Liver (tissue), 8 donors: ENCODE measurements at regions not wholly inside any gene's neighbourhood (a gene's known extent, or its start where the extent isn't known, plus 50 kb on each side); places are given as distances from the start of the nearest gene placed in this dataset.

ENCODE experiments used
- DNase-seq: peaks from one replicate; pipeline ENCODE4 v3.0.0-alpha.2; 2017; ENCODE audit warnings: low spot score
- H3K27ac ChIP-seq, 2 donors: one replicate each; pipeline ENCODE4 v1.7.0; 2013; ENCODE audit warnings: inconsistent platforms in 2 of 2, low read length in 2 of 2, control low read depth in 1 of 2, low read depth in 1 of 2, mild to moderate bottlenecking in 1 of 2
- H3K27me3 ChIP-seq, 4 donors: one replicate each; pipeline versions ENCODE4 v1.6.1 to v1.7.0; 2013; ENCODE audit warnings: low read length in 3 of 4, inconsistent platforms in 1 of 4, mild to moderate bottlenecking in 1 of 4, moderate library complexity in 1 of 4; ENCODE audit not compliant: control insufficient read depth in 4 of 4, insufficient read depth in 4 of 4
- H3K36me3 ChIP-seq, 4 donors: one replicate each; pipeline versions ENCODE4 v1.6.1 to v1.7.0; 2013; ENCODE audit warnings: low read length in 3 of 4, mild to moderate bottlenecking in 3 of 4, low read depth in 1 of 4, moderate library complexity in 1 of 4; ENCODE audit not compliant: control insufficient read depth in 4 of 4, insufficient read depth in 3 of 4
- H3K4me1 ChIP-seq, 4 donors: one replicate each; pipeline versions ENCODE4 v1.6.1 to v1.7.0; 2013; ENCODE audit warnings: low read length in 3 of 4, mild to moderate bottlenecking in 3 of 4, moderate library complexity in 1 of 4; ENCODE audit not compliant: control insufficient read depth in 4 of 4, insufficient read depth in 4 of 4
- H3K4me3 ChIP-seq, 3 donors: one replicate each; pipeline versions ENCODE4 v1.6.1 to v1.7.0; 2013; ENCODE audit warnings: low read length in 3 of 3, control low read depth in 1 of 3, low read depth in 1 of 3, mild to moderate bottlenecking in 1 of 3
- H3K9ac ChIP-seq, 2 donors: one replicate each; pipeline ENCODE4 v1.7.0; 2013; ENCODE audit warnings: low read length in 2 of 2, mild to moderate bottlenecking in 2 of 2, moderate library complexity in 2 of 2, control low read depth in 1 of 2, low read depth in 1 of 2
- H3K9me3 ChIP-seq, 4 donors: one replicate each; pipeline versions ENCODE4 v1.6.1 to v1.7.0; 2013; ENCODE audit warnings: low read length in 3 of 4; ENCODE audit not compliant: control insufficient read depth in 4 of 4
- EGR1 ChIP-seq, 2 donors: IDR thresholded peaks; 2 replicates each; pipeline ENCODE4 v1.6.1; 2016 to 2018; ENCODE audit warnings: antibody characterized with exemption in 2 of 2, low read depth in 2 of 2
- FOXA1 ChIP-seq: IDR thresholded peaks from 2 replicates; pipeline ENCODE4 v1.6.1; 2016; ENCODE audit warnings: antibody characterized with exemption
- FOXA2 ChIP-seq: IDR thresholded peaks from 2 replicates; pipeline ENCODE4 v1.6.1; 2016; ENCODE audit warnings: antibody characterized with exemption
- GABPA ChIP-seq, 2 donors: IDR thresholded peaks in 1 of 2; conservative IDR thresholded peaks in 1 of 2; 2 replicates each; pipeline ENCODE4 v1.6.1; 2016; ENCODE audit warnings: antibody characterized with exemption in 2 of 2, mild to moderate bottlenecking in 1 of 2, moderate library complexity in 1 of 2
- HNF4A ChIP-seq, 2 donors: conservative IDR thresholded peaks; 2 replicates each; pipeline ENCODE4 v1.6.1; 2016; ENCODE audit warnings: antibody characterized with exemption in 2 of 2, mild to moderate bottlenecking in 2 of 2
- HNF4G ChIP-seq: IDR thresholded peaks from 2 replicates; pipeline ENCODE4 v1.6.1; 2016; ENCODE audit warnings: antibody characterized with exemption
- JUND ChIP-seq, 2 donors: IDR thresholded peaks; 2 replicates each; pipeline ENCODE4 v1.6.1; 2016; ENCODE audit warnings: antibody characterized with exemption in 2 of 2
- NR2F2 ChIP-seq: IDR thresholded peaks from 2 replicates; pipeline ENCODE4 v1.6.1; 2016; ENCODE audit warnings: antibody characterized with exemption
- RAD21 ChIP-seq, 2 donors: IDR thresholded peaks; 2 replicates each; pipeline ENCODE4 v1.6.1; 2016; ENCODE audit warnings: antibody characterized with exemption in 2 of 2, mild to moderate bottlenecking in 2 of 2
- RXRA ChIP-seq, 2 donors: IDR thresholded peaks; 2 replicates each; pipeline ENCODE4 v1.6.1; 2017 to 2018; ENCODE audit warnings: antibody characterized with exemption in 2 of 2, mild to moderate bottlenecking in 1 of 2
- SP1 ChIP-seq: IDR thresholded peaks from 2 replicates; pipeline ENCODE4 v1.6.1; 2018; ENCODE audit warnings: antibody characterized with exemption, mild to moderate bottlenecking
- TAF1 ChIP-seq: conservative IDR thresholded peaks from 2 replicates; pipeline ENCODE4 v1.6.1; 2016; ENCODE audit warnings: antibody characterized with exemption, mild to moderate bottlenecking
- YY1 ChIP-seq: IDR thresholded peaks from 2 replicates; pipeline ENCODE4 v1.6.1; 2016; ENCODE audit warnings: antibody characterized with exemption, mild to moderate bottlenecking
- WGBS: extraction: QIAGEN DNeasy Blood & Tissue Kit; methylation state at CpG from one replicate; pipeline ENCODE4 v1.1.7; 2013; 5-methylcytosine and 5-hydroxymethylcytosine counted together
- TF ChIP-seq, protein P1 (sequence below): IDR thresholded peaks from 2 replicates; pipeline ENCODE4 v1.6.1; 2016; ENCODE audit warnings: antibody characterized with exemption, mild to moderate bottlenecking
- TF ChIP-seq, protein P2 (sequence below): fragments of 150-350 bp; IDR thresholded peaks from 2 replicates; pipeline ENCODE4 v1.5.1; 2017; ENCODE audit warnings: improper control_type of control experiment, low read depth, low read length; ENCODE audit not compliant: missing input control
- TF ChIP-seq, protein P3 (sequence below): IDR thresholded peaks from 2 replicates; pipeline ENCODE4 v1.6.1; 2016; ENCODE audit warnings: antibody characterized with exemption
- TF ChIP-seq, protein P4 (sequence below): IDR thresholded peaks from 2 replicates; pipeline ENCODE4 v1.6.1; 2016; ENCODE audit warnings: antibody characterized with exemption
- donor health status: healthy.
- donor health status: healthy.
- donor health status: healthy.
- donor health status: healthy.
- donor health status: healthy.

DNA sequence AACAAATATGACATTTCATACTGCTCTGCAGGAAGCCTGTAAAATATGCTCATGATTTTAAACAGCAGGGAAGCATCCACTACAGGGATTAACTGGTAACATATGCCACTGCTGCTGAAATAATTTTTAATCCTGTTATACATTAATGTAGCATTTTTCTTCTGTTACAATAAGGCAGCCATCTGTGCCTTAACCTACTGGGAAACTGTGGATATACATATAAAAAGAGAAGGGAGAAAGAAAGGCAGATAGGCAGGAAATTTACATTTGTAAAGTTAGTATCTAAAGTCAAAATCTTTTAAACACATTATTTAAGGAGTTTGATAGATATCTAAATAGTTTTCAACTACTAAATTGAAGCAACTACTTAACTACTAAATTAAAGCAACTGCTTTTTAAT is 514.6 kb upstream of the KLHL4 start:
- no peak for DNase-seq
- Histone ChIP-seq H3K9me3 (no peaks in the 10 kb centered on the region), H3K27me3 (no peaks in the 10 kb centered on the region), H3K4me1 (peaks cover 2 to 13% (median 10%) of the 10 kb centered on the region in 4 donors), H3K27ac (no peak overlapping the region), H3K9ac (no peak overlapping the region), H3K36me3 (no peaks in the 10 kb centered on the region), H3K4me3 (no peak overlapping the region)
- TF ChIP-seq TAF1 (no peak), JUND (IDR thresholded peaks at IDR 0.05) (no peak), FOXA1 (no peak), FOXA2 (no peak), HNF4G (no peak), RXRA (IDR thresholded peaks at IDR 0.05) (no peak), YY1 (no peak), EGR1 (IDR thresholded peaks at IDR 0.05; ENCODE audit: low read depth in 2 of 2) (no peak), NR2F2 (no peak), GABPA (IDR thresholded peaks at IDR 0.05 in 1 of 2, conservative IDR thresholded peaks at IDR 0.05 in 1 of 2) (no peak), HNF4A (conservative IDR thresholded peaks at IDR 0.05) (no peak), SP1 (no peak)
- TF ChIP-seq, protein P1, sequence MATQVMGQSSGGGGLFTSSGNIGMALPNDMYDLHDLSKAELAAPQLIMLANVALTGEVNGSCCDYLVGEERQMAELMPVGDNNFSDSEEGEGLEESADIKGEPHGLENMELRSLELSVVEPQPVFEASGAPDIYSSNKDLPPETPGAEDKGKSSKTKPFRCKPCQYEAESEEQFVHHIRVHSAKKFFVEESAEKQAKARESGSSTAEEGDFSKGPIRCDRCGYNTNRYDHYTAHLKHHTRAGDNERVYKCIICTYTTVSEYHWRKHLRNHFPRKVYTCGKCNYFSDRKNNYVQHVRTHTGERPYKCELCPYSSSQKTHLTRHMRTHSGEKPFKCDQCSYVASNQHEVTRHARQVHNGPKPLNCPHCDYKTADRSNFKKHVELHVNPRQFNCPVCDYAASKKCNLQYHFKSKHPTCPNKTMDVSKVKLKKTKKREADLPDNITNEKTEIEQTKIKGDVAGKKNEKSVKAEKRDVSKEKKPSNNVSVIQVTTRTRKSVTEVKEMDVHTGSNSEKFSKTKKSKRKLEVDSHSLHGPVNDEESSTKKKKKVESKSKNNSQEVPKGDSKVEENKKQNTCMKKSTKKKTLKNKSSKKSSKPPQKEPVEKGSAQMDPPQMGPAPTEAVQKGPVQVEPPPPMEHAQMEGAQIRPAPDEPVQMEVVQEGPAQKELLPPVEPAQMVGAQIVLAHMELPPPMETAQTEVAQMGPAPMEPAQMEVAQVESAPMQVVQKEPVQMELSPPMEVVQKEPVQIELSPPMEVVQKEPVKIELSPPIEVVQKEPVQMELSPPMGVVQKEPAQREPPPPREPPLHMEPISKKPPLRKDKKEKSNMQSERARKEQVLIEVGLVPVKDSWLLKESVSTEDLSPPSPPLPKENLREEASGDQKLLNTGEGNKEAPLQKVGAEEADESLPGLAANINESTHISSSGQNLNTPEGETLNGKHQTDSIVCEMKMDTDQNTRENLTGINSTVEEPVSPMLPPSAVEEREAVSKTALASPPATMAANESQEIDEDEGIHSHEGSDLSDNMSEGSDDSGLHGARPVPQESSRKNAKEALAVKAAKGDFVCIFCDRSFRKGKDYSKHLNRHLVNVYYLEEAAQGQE, result no peak
- TF ChIP-seq, protein P2, sequence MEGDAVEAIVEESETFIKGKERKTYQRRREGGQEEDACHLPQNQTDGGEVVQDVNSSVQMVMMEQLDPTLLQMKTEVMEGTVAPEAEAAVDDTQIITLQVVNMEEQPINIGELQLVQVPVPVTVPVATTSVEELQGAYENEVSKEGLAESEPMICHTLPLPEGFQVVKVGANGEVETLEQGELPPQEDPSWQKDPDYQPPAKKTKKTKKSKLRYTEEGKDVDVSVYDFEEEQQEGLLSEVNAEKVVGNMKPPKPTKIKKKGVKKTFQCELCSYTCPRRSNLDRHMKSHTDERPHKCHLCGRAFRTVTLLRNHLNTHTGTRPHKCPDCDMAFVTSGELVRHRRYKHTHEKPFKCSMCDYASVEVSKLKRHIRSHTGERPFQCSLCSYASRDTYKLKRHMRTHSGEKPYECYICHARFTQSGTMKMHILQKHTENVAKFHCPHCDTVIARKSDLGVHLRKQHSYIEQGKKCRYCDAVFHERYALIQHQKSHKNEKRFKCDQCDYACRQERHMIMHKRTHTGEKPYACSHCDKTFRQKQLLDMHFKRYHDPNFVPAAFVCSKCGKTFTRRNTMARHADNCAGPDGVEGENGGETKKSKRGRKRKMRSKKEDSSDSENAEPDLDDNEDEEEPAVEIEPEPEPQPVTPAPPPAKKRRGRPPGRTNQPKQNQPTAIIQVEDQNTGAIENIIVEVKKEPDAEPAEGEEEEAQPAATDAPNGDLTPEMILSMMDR, result no peak
- TF ChIP-seq, protein P3, sequence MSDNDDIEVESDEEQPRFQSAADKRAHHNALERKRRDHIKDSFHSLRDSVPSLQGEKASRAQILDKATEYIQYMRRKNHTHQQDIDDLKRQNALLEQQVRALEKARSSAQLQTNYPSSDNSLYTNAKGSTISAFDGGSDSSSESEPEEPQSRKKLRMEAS, result no peak

DNA sequence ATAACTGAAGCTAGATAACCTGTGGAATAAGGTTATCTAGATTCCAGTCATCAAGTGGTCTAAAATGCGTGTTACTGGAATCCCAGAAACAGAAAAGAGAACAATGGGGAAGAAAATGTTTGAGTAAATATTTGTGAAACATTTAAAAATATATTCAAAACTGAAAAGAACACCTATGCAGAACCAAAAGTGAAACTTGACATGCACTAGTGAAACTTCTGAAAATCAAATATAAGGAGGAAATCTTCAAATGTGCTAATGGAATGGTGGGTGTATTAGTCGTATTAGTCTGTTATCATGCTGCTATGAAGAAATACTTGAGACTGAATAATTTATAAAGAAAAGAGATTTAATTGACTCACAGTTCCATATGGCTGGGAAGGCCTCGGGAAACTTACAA is 512.4 kb upstream of the KLHL4 start:
- H3K27me3 ChIP-seq, result no peaks in the 10 kb centered on the region
- H3K9ac ChIP-seq, result no peak overlapping the region
- H3K9me3 ChIP-seq, result no peaks in the 10 kb centered on the region
- no peak overlapping the region for H3K4me3 ChIP-seq
- TF ChIP-seq SP1 (no peak), RAD21 (IDR thresholded peaks at IDR 0.05) (no peak), TAF1 (no peak)
- TF ChIP-seq, protein P4, sequence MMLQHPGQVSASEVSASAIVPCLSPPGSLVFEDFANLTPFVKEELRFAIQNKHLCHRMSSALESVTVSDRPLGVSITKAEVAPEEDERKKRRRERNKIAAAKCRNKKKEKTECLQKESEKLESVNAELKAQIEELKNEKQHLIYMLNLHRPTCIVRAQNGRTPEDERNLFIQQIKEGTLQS, result no peak
- TF ChIP-seq, protein P3, result no peak
- H3K4me1 ChIP-seq, result peaks cover 2 to 13% (median 10%) of the 10 kb centered on the region in 4 donors
- WGBS, result 88% methylated on average over 3 of the region's 3 CpGs
- no peaks in the 10 kb centered on the region for H3K36me3 ChIP-seq
- H3K27ac ChIP-seq, result no peak overlapping the region
- DNase-seq, result no peak
